Endothelial cell (in vitro differentiated cells): ENCODE measurements at regions not wholly inside any gene's neighbourhood (a gene's known extent, or its start where the extent isn't known, plus 50 kb on each side); places are given as distances from the start of the nearest gene placed in this dataset.

ENCODE experiments used
- DNase-seq: peaks from one replicate; pipeline ENCODE4 v3.0.0; 2021; ENCODE audit warnings: low spot score
- H3K27ac Mint-ChIP-seq: one replicate; pipeline ENCODE4 v1.8.0; 2021; ENCODE audit warnings: mixed read lengths, inconsistent platforms; ENCODE audit not compliant: unreplicated experiment
- H3K27me3 Mint-ChIP-seq: one replicate; pipeline ENCODE4 v1.8.0; 2021; ENCODE audit warnings: mild to moderate bottlenecking, moderate library complexity, mixed read lengths, inconsistent platforms; ENCODE audit not compliant: unreplicated experiment
- H3K36me3 Mint-ChIP-seq: one replicate; pipeline ENCODE4 v1.8.0; 2021; ENCODE audit warnings: mild to moderate bottlenecking, low read depth, mixed read lengths, inconsistent platforms; ENCODE audit not compliant: unreplicated experiment
- H3K4me1 Mint-ChIP-seq: one replicate; pipeline ENCODE4 v1.8.0; 2021; ENCODE audit warnings: mild to moderate bottlenecking, mixed read lengths, inconsistent platforms; ENCODE audit not compliant: unreplicated experiment
- H3K4me3 Mint-ChIP-seq: one replicate; pipeline ENCODE4 v1.8.0; 2021; ENCODE audit warnings: mild to moderate bottlenecking, mixed read lengths, inconsistent platforms; ENCODE audit not compliant: unreplicated experiment
- H3K9me3 Mint-ChIP-seq: one replicate; pipeline ENCODE4 v1.8.0; 2021; ENCODE audit warnings: mixed read lengths, inconsistent platforms; ENCODE audit not compliant: unreplicated experiment
- TF ChIP-seq, protein P1 (sequence below): fragments of 200-600 bp; sonication (generic); IDR thresholded peaks from one replicate; pipeline ENCODE4 v1.5.0; 2021; ENCODE audit warnings: antibody characterized with exemption; ENCODE audit not compliant: unreplicated experiment

GRCh38 chr12:127675936-127676335 lies 591.0 kb upstream of the TMEM132C start:
- no peak overlapping the region for H3K27ac Mint-ChIP-seq
- H3K27me3 Mint-ChIP-seq, result peaks cover 8% of the 10 kb centered on the region
- no peak overlapping the region for H3K4me3 Mint-ChIP-seq
- H3K4me1 Mint-ChIP-seq, result no peaks in the 10 kb centered on the region
- H3K9me3 Mint-ChIP-seq, result peaks cover 40% of the 10 kb centered on the region
- TF ChIP-seq, protein P1, sequence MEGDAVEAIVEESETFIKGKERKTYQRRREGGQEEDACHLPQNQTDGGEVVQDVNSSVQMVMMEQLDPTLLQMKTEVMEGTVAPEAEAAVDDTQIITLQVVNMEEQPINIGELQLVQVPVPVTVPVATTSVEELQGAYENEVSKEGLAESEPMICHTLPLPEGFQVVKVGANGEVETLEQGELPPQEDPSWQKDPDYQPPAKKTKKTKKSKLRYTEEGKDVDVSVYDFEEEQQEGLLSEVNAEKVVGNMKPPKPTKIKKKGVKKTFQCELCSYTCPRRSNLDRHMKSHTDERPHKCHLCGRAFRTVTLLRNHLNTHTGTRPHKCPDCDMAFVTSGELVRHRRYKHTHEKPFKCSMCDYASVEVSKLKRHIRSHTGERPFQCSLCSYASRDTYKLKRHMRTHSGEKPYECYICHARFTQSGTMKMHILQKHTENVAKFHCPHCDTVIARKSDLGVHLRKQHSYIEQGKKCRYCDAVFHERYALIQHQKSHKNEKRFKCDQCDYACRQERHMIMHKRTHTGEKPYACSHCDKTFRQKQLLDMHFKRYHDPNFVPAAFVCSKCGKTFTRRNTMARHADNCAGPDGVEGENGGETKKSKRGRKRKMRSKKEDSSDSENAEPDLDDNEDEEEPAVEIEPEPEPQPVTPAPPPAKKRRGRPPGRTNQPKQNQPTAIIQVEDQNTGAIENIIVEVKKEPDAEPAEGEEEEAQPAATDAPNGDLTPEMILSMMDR, result no peak
- peaks cover 8% of the 10 kb centered on the region for H3K36me3 Mint-ChIP-seq
- no peak for DNase-seq

DNA sequence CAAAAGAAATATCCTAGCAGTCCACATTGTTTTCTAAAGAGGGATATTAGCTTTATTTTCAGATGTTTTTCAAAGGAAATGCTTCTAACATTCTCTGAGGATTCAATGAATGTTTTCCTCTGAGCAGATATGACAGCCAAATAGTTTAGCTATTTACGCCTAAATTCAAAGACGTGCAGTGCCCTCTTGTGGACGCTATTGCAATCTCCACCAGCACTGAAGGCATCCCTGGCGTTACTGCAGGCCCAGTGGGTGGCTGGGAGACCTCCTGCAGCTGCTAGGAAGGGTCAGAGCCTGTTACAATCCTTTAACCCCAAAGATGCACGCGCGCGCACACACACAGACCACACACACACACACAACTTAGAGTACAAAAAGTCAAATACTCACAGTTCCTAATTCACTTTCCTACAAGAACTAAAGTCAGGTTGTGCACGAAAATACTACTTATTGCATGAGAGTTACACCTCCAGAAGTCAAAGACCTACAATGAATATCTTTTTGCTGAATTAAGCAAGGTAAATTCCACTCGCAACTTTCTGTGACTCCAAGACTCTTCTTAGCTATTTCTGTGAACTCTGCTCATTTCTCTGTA lies 589.3 kb upstream of the TMEM132C start:
- DNase-seq, result peak; percentile 49
- no peaks in the 10 kb centered on the region for H3K4me1 Mint-ChIP-seq
- peaks cover 12% of the 10 kb centered on the region for H3K36me3 Mint-ChIP-seq
- peaks cover 8% of the 10 kb centered on the region for H3K27me3 Mint-ChIP-seq
- TF ChIP-seq, protein P1, result peak; percentile 15
- no peak overlapping the region for H3K27ac Mint-ChIP-seq
- no peak overlapping the region for H3K4me3 Mint-ChIP-seq
- peaks cover 47% of the 10 kb centered on the region for H3K9me3 Mint-ChIP-seq

DNA sequence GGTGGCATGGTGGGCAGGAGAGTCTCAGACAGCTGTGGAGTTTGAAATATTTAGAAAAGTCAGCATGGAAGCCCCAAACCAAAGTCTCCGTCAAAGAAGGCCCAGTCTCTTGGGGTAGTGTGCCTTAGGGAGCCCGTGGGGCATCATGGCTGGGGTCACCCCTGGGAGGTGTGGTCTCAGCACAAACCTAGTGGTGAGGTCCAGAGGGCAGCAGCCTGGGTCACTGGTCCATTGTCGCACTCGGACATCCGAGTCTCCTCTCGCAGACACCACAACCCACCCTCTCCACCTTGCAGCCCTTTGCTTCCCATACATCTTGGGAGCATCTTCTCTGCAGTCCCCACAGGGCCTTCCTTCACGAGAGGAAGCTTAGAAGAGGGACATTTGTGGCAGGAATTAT lies 588.0 kb upstream of the TMEM132C start:
- Mint-ChIP-seq H3K36me3 (peaks cover 12% of the 10 kb centered on the region), H3K27ac (no peak overlapping the region), H3K4me1 (no peaks in the 10 kb centered on the region), H3K4me3 (peak overlapping the region; percentile 17), H3K27me3 (peaks cover 8% of the 10 kb centered on the region), H3K9me3 (peaks cover 59% of the 10 kb centered on the region)
- DNase-seq, result no peak
- TF ChIP-seq, protein P1, result no peak

DNA sequence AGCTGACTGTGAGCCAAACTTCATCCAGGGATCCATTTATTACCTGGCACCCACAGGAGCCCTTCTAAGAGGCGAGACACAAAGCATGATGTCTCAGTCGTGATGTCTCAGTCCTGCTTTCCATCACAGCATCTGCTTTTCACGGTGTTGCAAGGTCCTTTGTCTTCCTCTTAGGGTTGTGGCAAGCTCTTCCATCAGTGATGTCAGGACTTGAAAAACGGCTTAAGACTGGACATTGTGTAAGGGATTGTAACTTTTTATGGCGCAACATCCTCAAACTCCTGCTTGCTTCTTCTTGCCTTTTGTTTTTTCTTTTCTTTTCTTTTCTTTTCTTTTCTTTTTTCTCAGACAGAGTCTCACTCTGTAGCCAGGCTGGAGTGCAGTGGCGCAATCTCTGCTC lies 586.5 kb upstream of the TMEM132C start:
- no peak overlapping the region for H3K4me3 Mint-ChIP-seq
- DNase-seq, result no peak
- H3K27ac Mint-ChIP-seq, result no peak overlapping the region
- peaks cover 12% of the 10 kb centered on the region for H3K36me3 Mint-ChIP-seq
- TF ChIP-seq, protein P1, result no peak
- peaks cover 63% of the 10 kb centered on the region for H3K9me3 Mint-ChIP-seq
- peaks cover 8% of the 10 kb centered on the region for H3K27me3 Mint-ChIP-seq
- H3K4me1 Mint-ChIP-seq, result no peaks in the 10 kb centered on the region

- Mint-ChIP-seq H3K27me3 (peaks cover 8% of the 10 kb centered on the region), H3K27ac (no peak overlapping the region), H3K36me3 (peaks cover 12% of the 10 kb centered on the region), H3K9me3 (peaks cover 61% of the 10 kb centered on the region), H3K4me3 (no peak overlapping the region), H3K4me1 (no peaks in the 10 kb centered on the region)
- DNase-seq, result no peak
- TF ChIP-seq, protein P1, result no peak
These were observed 585.7 kb upstream of the TMEM132C start for GRCh38 chr12:127681151-127681754.
